Prostate gland (tissue), 2 donors: ENCODE measurements at regions not wholly inside any gene's neighbourhood (a gene's known extent, or its start where the extent isn't known, plus 50 kb on each side); places are given as distances from the start of the nearest gene placed in this dataset.

ENCODE experiments used
- CTCF ChIP-seq, 4 experiments: fragments of 200-600 bp in 2 of 4; fragments of 450-650 bp in 2 of 4; sonication (generic) in 2 of 4; IDR thresholded peaks; 1 replicate in 3 of 4; 2 replicates in 1 of 4; pipeline ENCODE4 v1.5.1; 2016 to 2019; ENCODE audit warnings: antibody characterized with exemption in 4 of 4, mild to moderate bottlenecking in 2 of 4, moderate library complexity in 2 of 4
- POLR2A ChIP-seq: fragments of 450-650 bp; IDR thresholded peaks from one replicate; pipeline ENCODE4 v1.6.1; 2016; ENCODE audit warnings: antibody characterized with exemption, mild to moderate bottlenecking

- TF ChIP-seq POLR2A (no peak), CTCF (IDR thresholded peaks at IDR 0.05) (no peak)
These were observed 153.7 kb downstream of the TENT5C start for GRCh38 chr1:117759535-117759934.
